SK-N-SH treated with all-trans-retinoic acid at 6 μM for 48 hours (cell line): ENCODE measurements at regions not wholly inside any gene's neighbourhood (a gene's known extent, or its start where the extent isn't known, plus 50 kb on each side); places are given as distances from the start of the nearest gene placed in this dataset.
A peak's percentile ranks its signal among the peaks of the same experiment; 100 is the strongest.

Source experiments
- ATAC-seq: fragments of 200-7000 bp; cut with Tn5 transposase; 3 replicates; pipeline ENCODE4 v1.9.1; 2020; ENCODE audit warnings: mild to moderate bottlenecking, moderate library complexity
- ARNTL ChIP-seq: fragments of 450-650 bp; formaldehyde crosslinking; IDR thresholded peaks from 2 replicates; pipeline ENCODE4 v1.5.0; 2020; ENCODE audit warnings: low read depth, mild to moderate bottlenecking, moderate library complexity, borderline replicate concordance
- BACH2 ChIP-seq: fragments of 250-450 bp; sonication (Bioruptor Pico); IDR thresholded peaks from 2 replicates; pipeline ENCODE4 v1.9.0; 2021; ENCODE audit warnings: mild to moderate bottlenecking, borderline replicate concordance
- CREB5 ChIP-seq: fragments of 250-450 bp; sonication (Bioruptor Pico); IDR thresholded peaks from 2 replicates; pipeline ENCODE4 v1.5.1; 2020; ENCODE audit warnings: low read depth, mild to moderate bottlenecking, moderate library complexity
- CSDC2 ChIP-seq: fragments of 250-450 bp; sonication (Bioruptor Pico); IDR thresholded peaks from 2 replicates; pipeline ENCODE4 v1.5.0; 2020; ENCODE audit warnings: mild to moderate bottlenecking, moderate library complexity
- GLIS3 ChIP-seq: fragments of 250-450 bp; sonication (Bioruptor Pico); IDR thresholded peaks from 2 replicates; pipeline ENCODE4 v1.5.0; 2020; ENCODE audit warnings: mild to moderate bottlenecking, moderate library complexity
- ISL1 ChIP-seq: fragments of 250-450 bp; sonication (Bioruptor Pico); IDR thresholded peaks from 2 replicates; pipeline ENCODE4 v2.1.2; 2022; ENCODE audit warnings: mild to moderate bottlenecking, moderate library complexity
- OSR1 ChIP-seq: fragments of 250-450 bp; sonication (Bioruptor Pico); IDR thresholded peaks from 2 replicates; pipeline ENCODE4 v1.8.0; 2022; ENCODE audit warnings: moderate library complexity, mild to moderate bottlenecking, inconsistent platforms
- POU6F1 ChIP-seq: fragments of 250-450 bp; sonication (Bioruptor Pico); IDR thresholded peaks from 2 replicates; pipeline ENCODE4 v1.8.0; 2021; ENCODE audit warnings: low read depth, mild to moderate bottlenecking, moderate library complexity, borderline replicate concordance
- PPARA ChIP-seq: fragments of 250-450 bp; sonication (Bioruptor Pico); IDR thresholded peaks from 2 replicates; pipeline ENCODE4 v1.5.0; 2020; ENCODE audit warnings: mild to moderate bottlenecking, borderline replicate concordance
- SNAI2 ChIP-seq: fragments of 250-450 bp; sonication (Bioruptor Pico); IDR thresholded peaks from 2 replicates; pipeline ENCODE4 v1.5.0; 2020; ENCODE audit warnings: mild to moderate bottlenecking, moderate library complexity
- TCF4 ChIP-seq: fragments of 250-450 bp; sonication (Bioruptor Pico); IDR thresholded peaks from 2 replicates; pipeline ENCODE4 v1.8.0; 2021; ENCODE audit warnings: mild to moderate bottlenecking, moderate library complexity, borderline replicate concordance
- TOX ChIP-seq: fragments of 250-450 bp; sonication (Bioruptor Pico); IDR thresholded peaks from 2 replicates; pipeline ENCODE4 v1.8.0; 2021; ENCODE audit warnings: mild to moderate bottlenecking, moderate library complexity, borderline replicate concordance
- ZC3H10 ChIP-seq: fragments of 250-450 bp; sonication (Bioruptor Pico); IDR thresholded peaks from 2 replicates; pipeline ENCODE4 v1.5.1; 2021; ENCODE audit warnings: mild to moderate bottlenecking, moderate library complexity
- ZFP3 ChIP-seq: fragments of 250-450 bp; sonication (Bioruptor Pico); IDR thresholded peaks from 2 replicates; pipeline ENCODE4 v1.5.0; 2020; ENCODE audit warnings: mild to moderate bottlenecking, moderate library complexity
- ZFP30 ChIP-seq: fragments of 450-650 bp; formaldehyde crosslinking; IDR thresholded peaks from 2 replicates; pipeline ENCODE4 v1.5.0; 2022; ENCODE audit warnings: mild to moderate bottlenecking, moderate library complexity
- ZNF565 ChIP-seq: fragments of 450-650 bp; formaldehyde crosslinking; conservative IDR thresholded peaks from 2 replicates; pipeline ENCODE4 v1.5.0; 2020; ENCODE audit warnings: low read depth, mild to moderate bottlenecking, moderate library complexity
- ZNF70 ChIP-seq: fragments of 450-650 bp; formaldehyde crosslinking; IDR thresholded peaks from 2 replicates; pipeline ENCODE4 v1.5.0; 2020; ENCODE audit warnings: mild to moderate bottlenecking, moderate library complexity
- ZNF8 ChIP-seq: fragments of 450-650 bp; formaldehyde crosslinking; IDR thresholded peaks from 2 replicates; pipeline ENCODE4 v1.5.0; 2020; ENCODE audit warnings: mild to moderate bottlenecking, moderate library complexity
- TF ChIP-seq, protein P1 (sequence below): fragments of 250-450 bp; sonication (Bioruptor Pico); IDR thresholded peaks from 2 replicates; pipeline ENCODE4 v1.5.1; 2021; ENCODE audit warnings: mild to moderate bottlenecking, moderate library complexity
- TF ChIP-seq, protein P2 (sequence below): fragments of 250-450 bp; sonication (Bioruptor Pico); IDR thresholded peaks from 2 replicates; pipeline ENCODE4 v1.5.0; 2020; ENCODE audit warnings: mild to moderate bottlenecking, moderate library complexity
- TF ChIP-seq, protein P3 (sequence below): fragments of 250-450 bp; sonication (Bioruptor Pico); IDR thresholded peaks from 2 replicates; pipeline ENCODE4 v1.8.0; 2020; ENCODE audit warnings: mild to moderate bottlenecking, moderate library complexity, borderline replicate concordance

- no peak for TF ChIP-seq ZNF8
- TF ChIP-seq OSR1 (CRISPR knock-in tag): no peak
- TF ChIP-seq ZC3H10: no peak
- TF ChIP-seq PPARA: no peak
- no peak for TF ChIP-seq ZNF70 (CRISPR knock-in tag)
- TF ChIP-seq ARNTL: no peak
- TF ChIP-seq CREB5 (CRISPR knock-in tag): no peak
- TF ChIP-seq, protein P1, sequence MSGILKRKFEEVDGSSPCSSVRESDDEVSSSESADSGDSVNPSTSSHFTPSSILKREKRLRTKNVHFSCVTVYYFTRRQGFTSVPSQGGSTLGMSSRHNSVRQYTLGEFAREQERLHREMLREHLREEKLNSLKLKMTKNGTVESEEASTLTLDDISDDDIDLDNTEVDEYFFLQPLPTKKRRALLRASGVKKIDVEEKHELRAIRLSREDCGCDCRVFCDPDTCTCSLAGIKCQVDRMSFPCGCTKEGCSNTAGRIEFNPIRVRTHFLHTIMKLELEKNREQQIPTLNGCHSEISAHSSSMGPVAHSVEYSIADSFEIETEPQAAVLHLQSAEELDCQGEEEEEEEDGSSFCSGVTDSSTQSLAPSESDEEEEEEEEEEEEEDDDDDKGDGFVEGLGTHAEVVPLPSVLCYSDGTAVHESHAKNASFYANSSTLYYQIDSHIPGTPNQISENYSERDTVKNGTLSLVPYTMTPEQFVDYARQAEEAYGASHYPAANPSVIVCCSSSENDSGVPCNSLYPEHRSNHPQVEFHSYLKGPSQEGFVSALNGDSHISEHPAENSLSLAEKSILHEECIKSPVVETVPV (CRISPR knock-in tag): no peak
- no peak for TF ChIP-seq ZNF565 (CRISPR knock-in tag)
These were observed 61.0 kb downstream of the FHIP1A start for GRCh38 chr4:151469970-151470369.

GRCh38 chr4:151471728-151472127, 62.8 kb downstream of the FHIP1A start:
- no peak for TF ChIP-seq ZNF70 (CRISPR knock-in tag)
- TF ChIP-seq GLIS3 (CRISPR knock-in tag): no peak
- no peak for TF ChIP-seq OSR1 (CRISPR knock-in tag)
- TF ChIP-seq POU6F1 (CRISPR knock-in tag): no peak
- TF ChIP-seq PPARA: no peak
- no peak for TF ChIP-seq ZFP3 (CRISPR knock-in tag)
- TF ChIP-seq SNAI2 (CRISPR knock-in tag): no peak
- TF ChIP-seq TOX (CRISPR knock-in tag): no peak
- TF ChIP-seq ISL1 (CRISPR knock-in tag): no peak
- no peak for TF ChIP-seq CREB5 (CRISPR knock-in tag)
- no peak for ATAC-seq

More at GRCh38 chr4:151469970-151470369, 61.0 kb downstream of the FHIP1A start:
- ATAC-seq: peak; percentile 50; the same call in 2 of the 3 replicates

GRCh38 chr4:151472297-151472696, 63.3 kb downstream of the FHIP1A start:
- no peak for ATAC-seq
- TF ChIP-seq ZNF8: no peak
- TF ChIP-seq CSDC2 (CRISPR knock-in tag): no peak
- TF ChIP-seq CREB5 (CRISPR knock-in tag): no peak
- TF ChIP-seq OSR1 (CRISPR knock-in tag): no peak
- TF ChIP-seq ZC3H10: no peak
- TF ChIP-seq TCF4 (CRISPR knock-in tag): no peak
- TF ChIP-seq SNAI2 (CRISPR knock-in tag): no peak
- TF ChIP-seq PPARA: no peak
- TF ChIP-seq TOX (CRISPR knock-in tag): no peak
- no peak for TF ChIP-seq BACH2 (CRISPR knock-in tag)
- no peak for TF ChIP-seq ZFP30 (CRISPR knock-in tag)
- no peak for TF ChIP-seq ARNTL
- TF ChIP-seq ZNF565 (CRISPR knock-in tag): no peak
- TF ChIP-seq GLIS3 (CRISPR knock-in tag): no peak
- TF ChIP-seq, protein P2, sequence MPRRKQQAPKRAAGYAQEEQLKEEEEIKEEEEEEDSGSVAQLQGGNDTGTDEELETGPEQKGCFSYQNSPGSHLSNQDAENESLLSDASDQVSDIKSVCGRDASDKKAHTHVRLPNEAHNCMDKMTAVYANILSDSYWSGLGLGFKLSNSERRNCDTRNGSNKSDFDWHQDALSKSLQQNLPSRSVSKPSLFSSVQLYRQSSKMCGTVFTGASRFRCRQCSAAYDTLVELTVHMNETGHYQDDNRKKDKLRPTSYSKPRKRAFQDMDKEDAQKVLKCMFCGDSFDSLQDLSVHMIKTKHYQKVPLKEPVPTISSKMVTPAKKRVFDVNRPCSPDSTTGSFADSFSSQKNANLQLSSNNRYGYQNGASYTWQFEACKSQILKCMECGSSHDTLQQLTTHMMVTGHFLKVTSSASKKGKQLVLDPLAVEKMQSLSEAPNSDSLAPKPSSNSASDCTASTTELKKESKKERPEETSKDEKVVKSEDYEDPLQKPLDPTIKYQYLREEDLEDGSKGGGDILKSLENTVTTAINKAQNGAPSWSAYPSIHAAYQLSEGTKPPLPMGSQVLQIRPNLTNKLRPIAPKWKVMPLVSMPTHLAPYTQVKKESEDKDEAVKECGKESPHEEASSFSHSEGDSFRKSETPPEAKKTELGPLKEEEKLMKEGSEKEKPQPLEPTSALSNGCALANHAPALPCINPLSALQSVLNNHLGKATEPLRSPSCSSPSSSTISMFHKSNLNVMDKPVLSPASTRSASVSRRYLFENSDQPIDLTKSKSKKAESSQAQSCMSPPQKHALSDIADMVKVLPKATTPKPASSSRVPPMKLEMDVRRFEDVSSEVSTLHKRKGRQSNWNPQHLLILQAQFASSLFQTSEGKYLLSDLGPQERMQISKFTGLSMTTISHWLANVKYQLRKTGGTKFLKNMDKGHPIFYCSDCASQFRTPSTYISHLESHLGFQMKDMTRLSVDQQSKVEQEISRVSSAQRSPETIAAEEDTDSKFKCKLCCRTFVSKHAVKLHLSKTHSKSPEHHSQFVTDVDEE (CRISPR knock-in tag): no peak
- TF ChIP-seq, protein P3, sequence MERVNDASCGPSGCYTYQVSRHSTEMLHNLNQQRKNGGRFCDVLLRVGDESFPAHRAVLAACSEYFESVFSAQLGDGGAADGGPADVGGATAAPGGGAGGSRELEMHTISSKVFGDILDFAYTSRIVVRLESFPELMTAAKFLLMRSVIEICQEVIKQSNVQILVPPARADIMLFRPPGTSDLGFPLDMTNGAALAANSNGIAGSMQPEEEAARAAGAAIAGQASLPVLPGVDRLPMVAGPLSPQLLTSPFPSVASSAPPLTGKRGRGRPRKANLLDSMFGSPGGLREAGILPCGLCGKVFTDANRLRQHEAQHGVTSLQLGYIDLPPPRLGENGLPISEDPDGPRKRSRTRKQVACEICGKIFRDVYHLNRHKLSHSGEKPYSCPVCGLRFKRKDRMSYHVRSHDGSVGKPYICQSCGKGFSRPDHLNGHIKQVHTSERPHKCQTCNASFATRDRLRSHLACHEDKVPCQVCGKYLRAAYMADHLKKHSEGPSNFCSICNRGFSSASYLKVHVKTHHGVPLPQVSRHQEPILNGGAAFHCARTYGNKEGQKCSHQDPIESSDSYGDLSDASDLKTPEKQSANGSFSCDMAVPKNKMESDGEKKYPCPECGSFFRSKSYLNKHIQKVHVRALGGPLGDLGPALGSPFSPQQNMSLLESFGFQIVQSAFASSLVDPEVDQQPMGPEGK (CRISPR knock-in tag): no peak
- TF ChIP-seq, protein P1 (CRISPR knock-in tag): no peak
